ENCODE measurements at regions not wholly inside any gene's neighbourhood (a gene's known extent, or its start where the extent isn't known, plus 50 kb on each side); places are given as distances from the start of the nearest gene placed in this dataset.

DNA sequence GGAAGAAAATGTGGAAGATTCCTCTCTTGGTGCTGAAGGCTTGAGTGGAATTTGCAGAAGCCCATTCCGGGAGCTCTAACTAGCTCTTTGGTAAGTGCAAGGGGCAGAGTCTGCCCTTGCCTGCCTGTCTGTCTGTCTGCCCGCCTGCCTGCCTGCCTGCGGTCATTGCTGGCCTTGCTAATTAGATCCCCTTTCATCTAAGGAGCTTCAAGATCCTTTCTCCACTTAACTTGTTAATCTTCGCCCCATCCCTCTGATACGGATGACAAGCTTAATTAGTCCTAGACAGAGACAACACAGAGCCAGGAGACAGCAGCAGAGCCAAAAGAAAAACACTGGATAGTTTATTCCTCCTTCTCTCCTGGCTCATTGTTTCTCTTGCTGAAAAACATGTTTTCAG, 80.2 kb upstream of the GADD45A start:
- TF ChIP-seq CTCF (IDR thresholded peaks at IDR 0.05) (no peak), POLR2A (IDR thresholded peaks at IDR 0.05) (no peak)

All from transverse colon (tissue), 3 donors.